GM12873 (cell line): ENCODE measurements at regions not wholly inside any gene's neighbourhood (a gene's known extent, or its start where the extent isn't known, plus 50 kb on each side); places are given as distances from the start of the nearest gene placed in this dataset.
A peak's percentile ranks its signal among the peaks of the same experiment; 100 is the strongest.

Source experiments
- TF ChIP-seq, protein P1 (sequence below): IDR thresholded peaks from 2 replicates; pipeline ENCODE4 v1.5.1; 2012; ENCODE audit warnings: low read depth, mild to moderate bottlenecking, moderate library complexity, low read length, control low read depth; ENCODE audit not compliant: insufficient read depth; ENCODE audit errors: missing control alignments

DNA sequence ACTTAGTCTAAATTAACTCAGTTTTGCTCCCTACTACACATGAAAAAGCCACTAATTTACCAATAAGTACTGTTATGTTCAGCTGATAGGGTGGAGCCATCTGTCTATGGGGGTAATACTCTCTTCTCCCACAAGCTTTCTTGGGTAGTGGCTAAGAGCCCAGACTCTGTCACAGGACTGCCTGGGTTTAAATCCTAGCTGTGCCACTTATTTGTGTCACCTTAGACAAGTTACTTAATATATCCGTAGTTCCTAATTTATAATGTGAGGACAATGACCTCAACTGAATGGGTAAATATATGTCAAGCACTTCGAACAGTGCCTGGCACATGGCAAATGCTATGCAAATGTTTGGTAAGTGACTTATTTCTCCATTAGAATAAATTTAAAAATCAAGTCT lies 185.6 kb downstream of the DACT1 start:
- TF ChIP-seq, protein P1, sequence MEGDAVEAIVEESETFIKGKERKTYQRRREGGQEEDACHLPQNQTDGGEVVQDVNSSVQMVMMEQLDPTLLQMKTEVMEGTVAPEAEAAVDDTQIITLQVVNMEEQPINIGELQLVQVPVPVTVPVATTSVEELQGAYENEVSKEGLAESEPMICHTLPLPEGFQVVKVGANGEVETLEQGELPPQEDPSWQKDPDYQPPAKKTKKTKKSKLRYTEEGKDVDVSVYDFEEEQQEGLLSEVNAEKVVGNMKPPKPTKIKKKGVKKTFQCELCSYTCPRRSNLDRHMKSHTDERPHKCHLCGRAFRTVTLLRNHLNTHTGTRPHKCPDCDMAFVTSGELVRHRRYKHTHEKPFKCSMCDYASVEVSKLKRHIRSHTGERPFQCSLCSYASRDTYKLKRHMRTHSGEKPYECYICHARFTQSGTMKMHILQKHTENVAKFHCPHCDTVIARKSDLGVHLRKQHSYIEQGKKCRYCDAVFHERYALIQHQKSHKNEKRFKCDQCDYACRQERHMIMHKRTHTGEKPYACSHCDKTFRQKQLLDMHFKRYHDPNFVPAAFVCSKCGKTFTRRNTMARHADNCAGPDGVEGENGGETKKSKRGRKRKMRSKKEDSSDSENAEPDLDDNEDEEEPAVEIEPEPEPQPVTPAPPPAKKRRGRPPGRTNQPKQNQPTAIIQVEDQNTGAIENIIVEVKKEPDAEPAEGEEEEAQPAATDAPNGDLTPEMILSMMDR: no peak

DNA sequence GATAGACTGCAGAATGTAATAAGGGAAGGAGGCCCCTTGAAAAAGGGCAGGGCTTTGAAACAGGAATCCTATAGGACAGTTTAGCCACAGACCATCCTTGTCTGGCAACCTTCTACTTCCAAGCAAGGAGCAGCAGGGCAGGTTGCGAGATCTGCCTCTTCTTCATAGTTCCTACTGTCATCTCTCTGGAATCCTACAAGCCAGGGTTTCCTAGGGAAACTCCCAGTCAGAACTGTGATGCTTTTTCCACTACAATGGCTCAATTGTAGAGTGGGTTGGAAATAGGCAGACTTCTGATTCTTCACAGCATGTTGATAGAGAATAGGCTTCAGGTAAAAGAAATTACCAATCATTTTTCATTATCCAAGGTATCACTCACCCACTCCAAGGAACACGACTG lies 186.3 kb downstream of the DACT1 start:
- TF ChIP-seq, protein P1: no peak

DNA sequence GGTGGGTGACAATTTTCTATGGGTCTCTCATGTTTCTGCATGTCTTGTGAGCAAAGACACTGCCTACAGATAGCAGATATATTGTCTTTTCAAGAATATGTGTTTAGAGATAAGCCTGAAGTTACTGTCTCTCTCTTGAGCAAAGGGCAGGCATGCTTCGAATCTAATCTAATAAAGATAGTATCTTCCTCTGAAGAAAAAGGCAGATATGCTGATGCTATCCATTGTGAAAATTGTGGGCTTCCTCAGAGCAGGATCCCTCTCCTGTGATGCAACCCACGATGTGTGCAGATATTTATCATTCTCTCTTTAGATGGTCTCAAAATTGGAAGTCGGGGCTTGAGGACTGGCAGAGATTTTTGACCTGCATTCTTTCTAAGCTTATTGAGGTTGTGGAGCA lies 187.0 kb downstream of the DACT1 start:
- TF ChIP-seq, protein P1: no peak

DNA sequence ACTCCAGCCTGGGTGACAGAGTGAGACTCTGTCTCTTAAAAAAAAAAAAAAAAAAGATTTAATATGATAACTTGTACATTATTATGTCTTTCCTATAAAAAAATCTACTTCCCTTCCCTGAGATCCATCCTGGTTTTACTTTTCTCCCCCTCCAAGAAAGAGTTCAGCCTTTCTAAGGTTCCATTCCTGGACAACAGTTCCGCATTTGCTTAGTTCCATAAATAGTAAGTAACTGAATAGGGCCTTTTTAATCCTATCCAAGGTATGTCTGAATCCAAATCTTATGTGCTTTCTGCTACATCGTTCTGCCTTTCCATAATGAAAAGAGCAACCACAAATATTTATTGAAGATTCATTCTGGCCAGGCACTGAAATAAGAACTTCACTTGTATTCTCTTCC lies 187.8 kb downstream of the DACT1 start:
- TF ChIP-seq, protein P1: no peak

DNA sequence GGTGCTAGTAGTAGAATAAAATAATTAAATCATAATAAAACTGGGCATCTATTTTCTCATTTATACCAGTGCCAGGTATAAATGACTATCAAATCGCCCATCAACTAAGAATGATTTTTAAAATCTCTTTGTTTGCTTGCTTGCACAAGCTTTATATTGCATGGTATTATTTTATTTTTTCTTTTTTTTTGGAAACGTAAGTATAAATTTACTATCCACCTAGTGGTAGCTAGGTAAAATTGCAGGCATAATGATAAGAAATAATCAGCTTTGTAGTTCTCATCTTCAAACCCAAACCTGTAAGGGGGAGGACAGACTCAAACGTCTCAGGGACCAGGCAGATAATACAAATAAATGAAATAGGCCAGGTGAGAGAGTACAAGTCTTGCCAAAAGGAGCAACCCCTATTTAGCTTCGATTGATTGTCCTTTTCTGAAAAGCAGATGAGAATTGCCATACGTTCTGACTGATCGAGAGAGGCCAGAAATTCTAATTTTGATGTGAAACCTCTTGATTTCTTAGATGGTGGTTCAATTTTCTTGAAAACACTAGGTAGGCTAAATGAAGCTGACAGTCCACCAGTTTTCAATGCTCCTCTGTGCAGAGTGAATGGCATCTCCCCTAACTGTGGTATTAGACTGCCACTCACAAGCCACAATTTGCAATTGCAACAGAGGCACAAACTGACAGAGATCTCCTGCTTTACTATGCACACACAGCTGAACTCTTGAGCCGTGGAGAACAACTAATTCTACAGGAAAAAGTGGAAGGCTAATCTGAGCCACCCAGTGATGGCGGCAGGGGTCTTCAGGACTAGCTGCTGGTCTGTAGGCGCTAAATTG lies 189.3 kb downstream of the DACT1 start:
- TF ChIP-seq, protein P1: peak; percentile 17

DNA sequence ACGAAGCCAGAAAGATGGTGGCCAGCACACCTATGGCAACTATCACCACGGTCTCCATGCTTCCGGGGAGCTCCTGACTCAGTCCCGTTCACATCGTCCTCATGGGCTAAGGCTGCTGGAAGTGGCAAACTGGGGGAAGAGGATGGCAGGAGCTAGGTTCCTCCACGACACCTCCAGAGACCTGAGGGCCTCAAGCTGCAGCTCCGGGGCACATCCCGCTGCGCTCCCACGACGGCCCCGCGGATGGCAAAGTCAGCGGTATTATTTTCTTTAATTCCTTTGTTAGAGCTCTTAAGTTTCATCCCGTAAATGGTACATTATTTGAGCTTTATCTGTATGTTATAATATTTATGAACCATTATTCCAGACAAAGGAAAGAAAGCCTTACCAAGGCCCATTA lies 190.5 kb downstream of the DACT1 start:
- TF ChIP-seq, protein P1: no peak

DNA sequence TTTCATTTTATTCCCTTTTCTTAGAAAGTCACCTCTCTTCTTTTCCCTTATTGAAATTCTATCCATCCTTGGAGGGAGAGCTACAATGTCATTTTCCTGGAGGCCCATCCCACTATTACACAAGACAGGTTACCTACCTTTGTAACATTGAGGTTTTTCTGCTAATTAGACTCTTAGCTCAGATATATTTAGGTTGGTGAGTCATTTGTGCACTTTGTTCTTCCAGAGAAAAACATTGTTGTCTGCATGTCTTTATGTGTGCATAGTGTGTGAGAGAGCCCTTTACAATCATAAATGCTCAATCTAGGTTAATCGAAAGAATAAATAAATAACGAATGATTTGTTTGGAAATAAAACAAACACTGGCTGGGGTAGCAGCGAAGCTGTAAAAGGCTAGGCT lies 191.8 kb downstream of the DACT1 start:
- TF ChIP-seq, protein P1: no peak
